GM12891 (cell line): ENCODE measurements at regions not wholly inside any gene's neighbourhood (a gene's known extent, or its start where the extent isn't known, plus 50 kb on each side); places are given as distances from the start of the nearest gene placed in this dataset.

Experiments used
- POLR2A ChIP-seq: IDR thresholded peaks from 2 replicates; pipeline ENCODE4 v1.6.1; 2011; ENCODE audit warnings: low read depth, low read length, control low read depth
- POLR2AphosphoS5 ChIP-seq: IDR thresholded peaks from 2 replicates; pipeline ENCODE4 v1.6.1; 2011; ENCODE audit warnings: low read depth, low read length, control low read depth
- POU2F2 ChIP-seq: IDR thresholded peaks from 2 replicates; pipeline ENCODE4 v1.6.1; 2011; ENCODE audit warnings: low read depth, mild to moderate bottlenecking, control low read depth, low read length, moderate library complexity
- SPI1 ChIP-seq: IDR thresholded peaks from 2 replicates; pipeline ENCODE4 v1.6.1; 2011; ENCODE audit warnings: low read depth, low read length, control low read depth
- TAF1 ChIP-seq: IDR thresholded peaks from 2 replicates; pipeline ENCODE4 v1.6.1; 2011; ENCODE audit warnings: low read depth, low read length, control low read depth

DNA sequence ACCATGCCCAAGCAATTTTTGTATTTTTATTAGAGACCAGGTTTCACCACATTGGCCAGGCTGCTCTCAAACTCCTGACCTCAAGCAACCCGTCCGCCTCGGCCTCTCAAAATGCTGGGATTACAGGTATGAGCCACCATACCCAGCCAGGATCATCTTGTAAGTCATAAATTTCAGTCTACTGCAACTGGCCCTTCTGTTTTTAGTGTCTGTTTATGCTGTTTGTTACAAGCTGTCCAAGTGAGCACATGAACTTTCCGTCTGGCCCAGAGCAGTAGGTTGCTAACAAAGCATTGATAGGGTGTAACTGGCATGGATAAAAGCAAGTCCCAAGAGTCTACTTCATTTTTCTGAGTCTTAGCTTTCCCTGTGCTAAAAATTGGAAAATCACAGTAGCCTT is 164.4 kb upstream of the NT5C1B start:
- no peak for TF ChIP-seq POLR2A
- no peak for TF ChIP-seq POLR2AphosphoS5
- no peak for TF ChIP-seq POU2F2
- TF ChIP-seq TAF1, result no peak
- no peak for TF ChIP-seq SPI1
